ENCODE measurements at regions not wholly inside any gene's neighbourhood (a gene's known extent, or its start where the extent isn't known, plus 50 kb on each side); places are given as distances from the start of the nearest gene placed in this dataset.

DNA sequence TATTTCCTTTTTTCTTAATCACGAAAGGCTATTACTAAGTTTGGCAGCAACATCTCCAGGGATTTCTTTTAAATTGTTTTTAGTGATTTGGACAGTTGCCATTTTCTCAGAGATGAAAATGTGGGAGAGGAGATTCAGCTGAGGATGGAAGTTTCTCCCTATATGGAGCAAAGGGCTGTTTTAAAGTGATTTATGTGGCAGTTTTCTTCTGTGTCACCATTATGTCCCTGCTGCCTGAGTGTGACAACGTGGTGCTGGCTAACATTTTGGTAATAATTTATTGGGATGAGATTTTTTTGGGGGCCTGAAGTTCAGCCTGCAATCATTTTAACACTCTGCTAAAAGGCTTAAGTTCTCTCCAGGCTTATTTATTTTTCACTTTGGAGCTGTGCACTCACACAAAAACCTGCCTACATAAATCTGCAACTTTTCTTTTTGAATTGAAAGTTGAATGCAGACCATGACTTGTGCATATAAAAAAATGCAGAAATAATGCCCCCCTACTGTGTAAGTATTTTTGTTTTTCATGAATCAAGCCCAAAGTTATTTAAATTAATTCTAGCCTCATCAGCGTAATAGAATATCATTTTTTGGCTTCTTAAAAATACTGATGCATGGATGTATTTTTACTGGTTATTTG lies 210.9 kb downstream of the ZIC1 start:
- no peak for TF ChIP-seq CTCF (IDR thresholded peaks at IDR 0.05; ENCODE audit: insufficient read depth, low read length, missing control alignments)
- POLR2A ChIA-PET, result no interaction called here
- H3K4me3 ChIP-seq (ENCODE audit: low read depth, low read length), result no peak overlapping the region
- CTCF ChIA-PET, result interaction anchor here (1.4 to 2.7 kb wide), 2 partner anchors 12 to 502 kb away, joined by 3 to 6 read pairs; no protein-coding TSS in a partner anchor
- no peak for DNase-seq (ENCODE audit: low read depth, low spot score)

GRCh38 chr3:147620906-147621305 lies 211.7 kb downstream of the ZIC1 start:
- POLR2A ChIA-PET, result no interaction called here

GRCh38 chr3:147630921-147631415 lies 221.8 kb downstream of the ZIC1 start:
- H3K4me3 ChIP-seq (ENCODE audit: low read depth, low read length), result no peak overlapping the region
- TF ChIP-seq CTCF (IDR thresholded peaks at IDR 0.05; ENCODE audit: insufficient read depth, low read length, missing control alignments), result no peak
- POLR2A ChIA-PET, result no interaction called here
- CTCF ChIA-PET, result interaction anchor here (1.8 kb wide), 1 partner anchor 11 kb away, joined by 6 read pairs; no protein-coding TSS in a partner anchor
- no peak for DNase-seq (ENCODE audit: low read depth, low spot score)

More at GRCh38 chr3:147620906-147621305, 211.7 kb downstream of the ZIC1 start:
- DNase-seq (ENCODE audit: low read depth, low spot score), result no peak
- no peak overlapping the region for H3K4me3 ChIP-seq (ENCODE audit: low read depth, low read length)
- CTCF ChIA-PET, result interaction anchor here (1.4 to 2.7 kb wide), 2 partner anchors 11 to 503 kb away, joined by 3 to 6 read pairs; no protein-coding TSS in a partner anchor
- TF ChIP-seq CTCF (IDR thresholded peaks at IDR 0.05; ENCODE audit: insufficient read depth, low read length, missing control alignments), result no peak

DNA sequence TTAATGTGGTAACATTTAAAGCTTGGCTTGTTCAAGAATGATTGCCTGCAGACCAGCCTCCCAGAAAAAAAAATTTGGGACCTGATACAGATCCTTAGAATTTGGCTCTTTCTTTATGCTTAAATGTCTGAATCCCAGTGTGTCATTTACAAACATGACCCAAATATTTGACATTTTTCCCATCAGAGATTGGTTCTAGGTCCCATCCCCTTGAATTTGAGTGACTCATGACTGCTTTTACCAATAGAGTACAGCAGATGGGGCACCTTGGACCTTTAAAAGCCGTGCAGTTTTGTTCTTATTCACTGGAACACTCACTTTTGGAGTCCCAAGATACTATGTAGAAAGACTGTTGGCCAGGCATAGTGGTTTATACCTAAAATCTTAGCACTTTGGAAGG lies 231.6 kb downstream of the ZIC1 start:
- CTCF ChIA-PET, result interaction anchor here (1.0 kb wide), 1 partner anchor 10 kb away, joined by 3 read pairs; no protein-coding TSS in a partner anchor
- POLR2A ChIA-PET, result no interaction called here

GRCh38 chr3:147645761-147646160 lies 236.6 kb downstream of the ZIC1 start:
- ChIA-PET CTCF (no interaction called here), POLR2A (no interaction called here)
- TF ChIP-seq CTCF (IDR thresholded peaks at IDR 0.05; ENCODE audit: insufficient read depth, low read length, missing control alignments), result no peak
- no peak for DNase-seq (ENCODE audit: low read depth, low spot score)
- H3K4me3 ChIP-seq (ENCODE audit: low read depth, low read length), result no peak overlapping the region

More for the DNA sequence above, 231.6 kb downstream of the ZIC1 start:
- no peak for DNase-seq (ENCODE audit: low read depth, low spot score)
- no peak for TF ChIP-seq CTCF (IDR thresholded peaks at IDR 0.05; ENCODE audit: insufficient read depth, low read length, missing control alignments)
- no peak overlapping the region for H3K4me3 ChIP-seq (ENCODE audit: low read depth, low read length)

GRCh38 chr3:147649475-147649874 lies 240.3 kb downstream of the ZIC1 start:
- no peak overlapping the region for H3K4me3 ChIP-seq (ENCODE audit: low read depth, low read length)
- no peak for TF ChIP-seq CTCF (IDR thresholded peaks at IDR 0.05; ENCODE audit: insufficient read depth, low read length, missing control alignments)
- ChIA-PET CTCF (no interaction called here), POLR2A (no interaction called here)
- no peak for DNase-seq (ENCODE audit: low read depth, low spot score)

Data from AG04449 (cell line).